H1 (cell line): ENCODE measurements at regions not wholly inside any gene's neighbourhood (a gene's known extent, or its start where the extent isn't known, plus 50 kb on each side); places are given as distances from the start of the nearest gene placed in this dataset.

ENCODE experiments used
- CHD7 ChIP-seq: fragments of 300-600 bp; sonication (generic); IDR thresholded peaks from 2 replicates; pipeline ENCODE4 v1.7.1; 2012; ENCODE audit warnings: low read length, moderate library complexity, mild to moderate bottlenecking, inconsistent platforms; ENCODE audit not compliant: insufficient replicate concordance
- JUN ChIP-seq: IDR thresholded peaks from 2 replicates; pipeline ENCODE4 v1.6.1; 2011; ENCODE audit warnings: low read depth, mild to moderate bottlenecking, improper control_type of control experiment, low read length
- RXRA ChIP-seq: IDR thresholded peaks from 2 replicates; pipeline ENCODE4 v1.6.1; 2011; ENCODE audit warnings: low read depth, mild to moderate bottlenecking, low read length, moderate library complexity; ENCODE audit not compliant: insufficient read depth

DNA sequence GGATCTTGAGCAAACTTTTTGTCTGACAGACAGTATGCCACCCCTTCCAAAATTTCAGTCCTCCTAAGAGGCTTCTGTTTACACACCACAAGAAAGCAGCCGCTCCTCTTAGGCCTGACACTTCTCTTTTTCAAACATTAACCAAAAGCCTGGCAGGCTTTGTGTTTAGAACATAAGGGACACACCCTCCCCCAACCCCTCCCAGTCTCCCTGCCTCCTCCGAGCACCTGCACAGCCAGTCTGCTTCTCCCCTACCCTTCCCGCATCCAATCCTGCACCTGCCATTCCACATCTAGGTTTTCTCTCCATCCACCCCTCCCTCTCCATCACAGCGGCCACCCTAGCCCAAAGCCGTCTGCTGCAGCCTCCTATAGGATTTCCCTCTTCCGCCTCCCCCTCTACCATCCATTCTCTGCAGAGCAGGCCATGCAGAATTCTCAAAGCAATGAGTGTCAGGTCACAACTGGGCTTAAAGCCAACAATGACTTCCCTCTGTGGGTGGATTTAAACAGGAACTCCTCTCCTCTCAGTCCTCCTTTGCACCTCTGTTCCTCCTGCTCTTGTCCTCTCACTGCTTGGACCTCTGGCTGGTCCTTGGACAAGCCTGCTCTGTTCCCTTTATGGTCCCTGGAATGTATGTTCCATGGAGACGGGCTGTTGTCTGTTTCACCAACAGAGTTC is 478.2 kb downstream of the NPHP4 start (continued):
- TF ChIP-seq CHD7 (no peak), JUN (no peak), RXRA (no peak)
